GM12892 (cell line): ENCODE measurements at regions not wholly inside any gene's neighbourhood (a gene's known extent, or its start where the extent isn't known, plus 50 kb on each side); places are given as distances from the start of the nearest gene placed in this dataset.

Experiments
- POLR2A ChIP-seq: IDR thresholded peaks from 2 replicates; pipeline ENCODE4 v1.6.1; 2011; ENCODE audit warnings: low read depth, low read length, control low read depth
- TAF1 ChIP-seq: IDR thresholded peaks from 2 replicates; pipeline ENCODE4 v1.6.1; 2011; ENCODE audit warnings: low read depth, mild to moderate bottlenecking, control low read depth, low read length, borderline replicate concordance

DNA sequence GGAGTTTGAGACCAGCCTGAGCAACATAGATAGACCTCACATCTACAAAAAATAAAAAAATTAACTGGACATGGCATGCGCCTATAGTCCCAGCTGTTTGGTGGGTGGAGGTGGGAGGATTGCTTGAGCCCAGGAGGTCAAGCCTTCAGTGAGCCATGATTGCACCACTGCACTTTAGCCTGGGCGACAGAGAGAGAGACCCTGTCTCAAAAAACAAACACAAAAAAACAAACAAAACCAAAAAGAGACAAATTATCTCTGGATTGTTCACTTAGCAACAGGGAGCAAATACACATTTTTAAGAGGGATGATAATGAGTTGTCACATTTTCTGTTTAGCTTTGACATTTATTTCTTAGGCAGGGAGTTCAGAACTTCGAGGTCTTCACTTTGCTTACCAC lies 155.4 kb downstream of the CEP135 start:
- no peak for TF ChIP-seq POLR2A
- TF ChIP-seq TAF1, result no peak
